Liver (tissue), 7 donors: ENCODE measurements at regions not wholly inside any gene's neighbourhood (a gene's known extent, or its start where the extent isn't known, plus 50 kb on each side); places are given as distances from the start of the nearest gene placed in this dataset.

Experiments
- DNase-seq: peaks from one replicate; pipeline ENCODE4 v3.0.0-alpha.2; 2017; ENCODE audit warnings: low spot score
- H3K27ac ChIP-seq, 2 donors: one replicate each; pipeline ENCODE4 v1.7.0; 2013; ENCODE audit warnings: inconsistent platforms in 2 of 2, low read length in 2 of 2, control low read depth in 1 of 2, low read depth in 1 of 2, mild to moderate bottlenecking in 1 of 2
- H3K27me3 ChIP-seq, 4 donors: one replicate each; pipeline versions ENCODE4 v1.6.1 to v1.7.0; 2013; ENCODE audit warnings: low read length in 3 of 4, inconsistent platforms in 1 of 4, mild to moderate bottlenecking in 1 of 4, moderate library complexity in 1 of 4; ENCODE audit not compliant: control insufficient read depth in 4 of 4, insufficient read depth in 4 of 4
- H3K36me3 ChIP-seq, 4 donors: one replicate each; pipeline versions ENCODE4 v1.6.1 to v1.7.0; 2013; ENCODE audit warnings: low read length in 3 of 4, mild to moderate bottlenecking in 3 of 4, low read depth in 1 of 4, moderate library complexity in 1 of 4; ENCODE audit not compliant: control insufficient read depth in 4 of 4, insufficient read depth in 3 of 4
- H3K4me1 ChIP-seq, 4 donors: one replicate each; pipeline versions ENCODE4 v1.6.1 to v1.7.0; 2013; ENCODE audit warnings: low read length in 3 of 4, mild to moderate bottlenecking in 3 of 4, moderate library complexity in 1 of 4; ENCODE audit not compliant: control insufficient read depth in 4 of 4, insufficient read depth in 4 of 4
- H3K4me3 ChIP-seq, 3 donors: one replicate each; pipeline versions ENCODE4 v1.6.1 to v1.7.0; 2013; ENCODE audit warnings: low read length in 3 of 3, control low read depth in 1 of 3, low read depth in 1 of 3, mild to moderate bottlenecking in 1 of 3
- H3K9ac ChIP-seq, 2 donors: one replicate each; pipeline ENCODE4 v1.7.0; 2013; ENCODE audit warnings: low read length in 2 of 2, mild to moderate bottlenecking in 2 of 2, moderate library complexity in 2 of 2, control low read depth in 1 of 2, low read depth in 1 of 2
- H3K9me3 ChIP-seq, 4 donors: one replicate each; pipeline versions ENCODE4 v1.6.1 to v1.7.0; 2013; ENCODE audit warnings: low read length in 3 of 4; ENCODE audit not compliant: control insufficient read depth in 4 of 4
- ATF3 ChIP-seq: IDR thresholded peaks from 2 replicates; pipeline ENCODE4 v1.6.1; 2016; ENCODE audit warnings: antibody characterized with exemption
- EGR1 ChIP-seq, 2 donors: IDR thresholded peaks; 2 replicates each; pipeline ENCODE4 v1.6.1; 2016 to 2018; ENCODE audit warnings: antibody characterized with exemption in 2 of 2, low read depth in 2 of 2
- GABPA ChIP-seq, 2 donors: IDR thresholded peaks in 1 of 2; conservative IDR thresholded peaks in 1 of 2; 2 replicates each; pipeline ENCODE4 v1.6.1; 2016; ENCODE audit warnings: antibody characterized with exemption in 2 of 2, mild to moderate bottlenecking in 1 of 2, moderate library complexity in 1 of 2
- HNF4A ChIP-seq, 2 donors: conservative IDR thresholded peaks; 2 replicates each; pipeline ENCODE4 v1.6.1; 2016; ENCODE audit warnings: antibody characterized with exemption in 2 of 2, mild to moderate bottlenecking in 2 of 2
- JUND ChIP-seq, 2 donors: IDR thresholded peaks; 2 replicates each; pipeline ENCODE4 v1.6.1; 2016; ENCODE audit warnings: antibody characterized with exemption in 2 of 2
- MAX ChIP-seq: IDR thresholded peaks from 2 replicates; pipeline ENCODE4 v1.6.1; 2016; ENCODE audit warnings: antibody characterized with exemption
- NR2F2 ChIP-seq: IDR thresholded peaks from 2 replicates; pipeline ENCODE4 v1.6.1; 2016; ENCODE audit warnings: antibody characterized with exemption
- RAD21 ChIP-seq, 2 donors: IDR thresholded peaks; 2 replicates each; pipeline ENCODE4 v1.6.1; 2016; ENCODE audit warnings: antibody characterized with exemption in 2 of 2, mild to moderate bottlenecking in 2 of 2
- REST ChIP-seq: IDR thresholded peaks from 2 replicates; pipeline ENCODE4 v1.6.1; 2016; ENCODE audit warnings: antibody characterized with exemption, mild to moderate bottlenecking
- RXRA ChIP-seq, 2 donors: IDR thresholded peaks; 2 replicates each; pipeline ENCODE4 v1.6.1; 2017 to 2018; ENCODE audit warnings: antibody characterized with exemption in 2 of 2, mild to moderate bottlenecking in 1 of 2
- SP1 ChIP-seq: IDR thresholded peaks from 2 replicates; pipeline ENCODE4 v1.6.1; 2018; ENCODE audit warnings: antibody characterized with exemption, mild to moderate bottlenecking
- TAF1 ChIP-seq: conservative IDR thresholded peaks from 2 replicates; pipeline ENCODE4 v1.6.1; 2016; ENCODE audit warnings: antibody characterized with exemption, mild to moderate bottlenecking
- ZBTB33 ChIP-seq: IDR thresholded peaks from 2 replicates; pipeline ENCODE4 v1.6.1; 2016; ENCODE audit warnings: antibody characterized with exemption
- WGBS: extraction: QIAGEN DNeasy Blood & Tissue Kit; methylation state at CpG from one replicate; pipeline ENCODE4 v1.1.7; 2013; 5-methylcytosine and 5-hydroxymethylcytosine counted together
- donor health status: healthy.
- donor health status: healthy.
- donor health status: healthy.
- donor health status: healthy.

GRCh38 chr4:136528131-136528530 lies 1004.2 kb downstream of the PCDH18 start (continued):
- TF ChIP-seq ZBTB33 = no peak
- no peak for TF ChIP-seq GABPA (IDR thresholded peaks at IDR 0.05 in 1 of 2, conservative IDR thresholded peaks at IDR 0.05 in 1 of 2)
- no peak for TF ChIP-seq RAD21 (IDR thresholded peaks at IDR 0.05)
- no peak for TF ChIP-seq JUND (IDR thresholded peaks at IDR 0.05)
- TF ChIP-seq ATF3 = no peak
- no peak for TF ChIP-seq TAF1
- TF ChIP-seq MAX = no peak

- Histone ChIP-seq H3K9ac (no peak overlapping the region), H3K36me3 (no peaks in the 10 kb centered on the region), H3K27ac (no peak overlapping the region), H3K9me3 (no peaks in the 10 kb centered on the region), H3K4me3 (no peak overlapping the region), H3K4me1 (no peaks in the 10 kb centered on the region), H3K27me3 (no peaks in the 10 kb centered on the region)
- WGBS = 39% methylated on average over 2 of the region's 2 CpGs
- no peak for DNase-seq
- TF ChIP-seq TAF1 (no peak), HNF4A (conservative IDR thresholded peaks at IDR 0.05) (no peak), ATF3 (no peak), ZBTB33 (no peak), REST (no peak), EGR1 (IDR thresholded peaks at IDR 0.05; ENCODE audit: low read depth in 2 of 2) (no peak), SP1 (no peak), RXRA (IDR thresholded peaks at IDR 0.05) (no peak), NR2F2 (no peak)
These were observed 1005.8 kb downstream of the PCDH18 start for GRCh38 chr4:136526517-136526916.
